Ectodermal cell (in vitro differentiated cells): ENCODE measurements at regions not wholly inside any gene's neighbourhood (a gene's known extent, or its start where the extent isn't known, plus 50 kb on each side); places are given as distances from the start of the nearest gene placed in this dataset.

Experiments
- H3K27ac ChIP-seq: 2 replicates; pipeline ENCODE4 v1.7.0; 2013; ENCODE audit warnings: mild to moderate bottlenecking, low read depth, low read length; ENCODE audit not compliant: insufficient read depth, poor library complexity, severe bottlenecking
- H3K27me3 ChIP-seq: 2 replicates; pipeline ENCODE4 v1.7.0; 2013; ENCODE audit warnings: mild to moderate bottlenecking, low read length; ENCODE audit not compliant: insufficient read depth, control insufficient read depth, poor library complexity, severe bottlenecking
- H3K36me3 ChIP-seq: one replicate; pipeline ENCODE4 v1.7.0; 2013; ENCODE audit warnings: low read length; ENCODE audit not compliant: control insufficient read depth, insufficient read depth
- H3K4me1 ChIP-seq: one replicate; pipeline ENCODE4 v1.7.0; 2013; ENCODE audit warnings: low read length; ENCODE audit not compliant: control insufficient read depth, insufficient read depth
- H3K4me3 ChIP-seq: 2 replicates; pipeline ENCODE4 v1.7.0; 2013; ENCODE audit warnings: low read depth, low read length, control low read depth; ENCODE audit not compliant: insufficient read depth
- H3K9me3 ChIP-seq: 2 replicates; pipeline ENCODE4 v1.7.0; 2013; ENCODE audit warnings: mild to moderate bottlenecking, low read length, moderate library complexity; ENCODE audit not compliant: control insufficient read depth
- WGBS, 2 experiments: methylation state at CpG; one replicate each; pipeline ENCODE4 v1.1.7; 2013; ENCODE audit warnings: missing lambda C conversion rate in 2 of 2; 5-methylcytosine and 5-hydroxymethylcytosine counted together

DNA sequence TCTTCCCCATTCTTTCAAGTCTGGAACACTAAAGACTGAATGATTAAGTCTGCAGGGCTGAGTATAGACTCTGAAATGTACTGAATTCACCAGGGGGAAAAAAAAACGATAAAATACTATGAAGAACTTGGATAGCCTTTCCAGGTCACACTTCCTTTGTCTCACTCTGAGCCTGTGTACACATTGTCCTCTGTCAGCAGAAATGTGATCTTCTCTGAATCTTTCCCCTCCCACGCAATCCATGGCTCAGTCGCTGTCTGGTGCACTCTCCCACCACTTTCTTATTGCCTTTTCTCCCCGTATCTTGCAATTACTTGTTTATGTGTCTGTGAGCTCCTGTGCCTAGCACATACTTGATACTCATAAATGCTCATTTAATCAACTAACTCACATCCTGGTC, 212.6 kb upstream of the RSPO3 start:
- Histone ChIP-seq H3K4me1 (no peaks in the 10 kb centered on the region), H3K27me3 (no peaks in the 10 kb centered on the region), H3K9me3 (no peaks in the 10 kb centered on the region), H3K4me3 (no peak overlapping the region), H3K27ac (no peak overlapping the region), H3K36me3 (no peaks in the 10 kb centered on the region)
- WGBS, 2 experiments, result 84 to 91% methylated on average over 4 of the region's 4 CpGs

- Histone ChIP-seq H3K4me1 (no peaks in the 10 kb centered on the region), H3K27ac (no peak overlapping the region), H3K4me3 (no peak overlapping the region), H3K27me3 (no peaks in the 10 kb centered on the region), H3K9me3 (no peaks in the 10 kb centered on the region), H3K36me3 (no peaks in the 10 kb centered on the region)
- 93 to 100% methylated on average over 1 of the region's 1 CpG for WGBS, 2 experiments
Observed at GRCh38 chr6:126907312-126907711, 211.2 kb upstream of the RSPO3 start.

- WGBS, 2 experiments, result 89 to 92% methylated on average over 5 of the region's 5 CpGs
Observed at GRCh38 chr6:126907996-126908395, 210.5 kb upstream of the RSPO3 start.

GRCh38 chr6:126909493-126909892, 209.0 kb upstream of the RSPO3 start:
- no peaks in the 10 kb centered on the region for H3K9me3 ChIP-seq
- no peaks in the 10 kb centered on the region for H3K4me1 ChIP-seq
- WGBS, 2 experiments, result 93 to 94% methylated on average over 3 of the region's 3 CpGs

More at GRCh38 chr6:126907996-126908395, 210.5 kb upstream of the RSPO3 start:
- Histone ChIP-seq H3K36me3 (no peaks in the 10 kb centered on the region), H3K9me3 (no peaks in the 10 kb centered on the region), H3K27me3 (no peaks in the 10 kb centered on the region), H3K27ac (no peak overlapping the region), H3K4me3 (no peak overlapping the region), H3K4me1 (no peaks in the 10 kb centered on the region)

DNA sequence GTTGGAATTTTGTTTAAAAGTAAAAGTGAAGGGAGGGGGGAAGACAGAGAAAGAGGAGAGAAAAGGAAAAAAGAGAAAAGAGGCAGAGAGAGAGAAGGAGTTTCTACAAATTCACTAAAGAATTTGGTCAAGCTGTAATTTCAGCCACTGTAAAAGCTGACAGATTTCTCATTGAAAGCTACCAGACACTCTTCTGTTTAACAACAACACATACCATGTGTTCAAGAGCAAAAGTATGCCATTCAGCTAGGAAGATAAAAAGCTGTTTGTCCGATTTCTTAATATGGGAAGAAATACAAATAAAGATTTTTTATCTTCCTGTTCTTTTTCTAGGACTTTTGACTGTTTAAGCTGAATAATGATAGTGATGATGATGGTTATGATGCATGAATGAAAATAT, 204.8 kb upstream of the RSPO3 start:
- H3K4me1 ChIP-seq, result no peaks in the 10 kb centered on the region
- H3K9me3 ChIP-seq, result no peaks in the 10 kb centered on the region
- H3K27me3 ChIP-seq, result no peaks in the 10 kb centered on the region
- no peak overlapping the region for H3K27ac ChIP-seq
- no peak overlapping the region for H3K4me3 ChIP-seq
- H3K36me3 ChIP-seq, result no peaks in the 10 kb centered on the region
- WGBS, 2 experiments, result 80 to 93% methylated on average over 1 of the region's 1 CpG

More at GRCh38 chr6:126909493-126909892, 209.0 kb upstream of the RSPO3 start:
- no peaks in the 10 kb centered on the region for H3K36me3 ChIP-seq
- no peak overlapping the region for H3K27ac ChIP-seq
- H3K27me3 ChIP-seq, result no peaks in the 10 kb centered on the region
- H3K4me3 ChIP-seq, result no peak overlapping the region

DNA sequence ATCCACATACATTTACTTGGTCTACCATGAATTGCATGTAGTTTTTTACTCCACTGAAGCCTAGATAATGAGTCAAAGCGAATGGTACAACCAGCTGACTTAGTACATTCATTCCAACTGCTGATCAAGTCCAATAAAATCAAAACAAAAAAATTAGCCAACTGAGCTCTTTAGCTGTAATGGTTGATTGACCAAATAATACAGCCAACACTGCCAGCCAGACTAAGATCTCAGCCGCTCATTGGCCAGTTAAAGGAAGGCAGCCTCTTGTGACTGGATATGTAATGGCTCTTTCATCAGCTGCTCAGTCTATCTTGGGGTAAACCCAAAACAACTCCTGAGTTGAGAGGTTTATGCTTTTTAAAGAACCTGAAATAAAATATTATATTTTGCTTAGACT, 204.3 kb upstream of the RSPO3 start:
- 92 to 95% methylated on average over 2 of the region's 2 CpGs for WGBS, 2 experiments
- no peaks in the 10 kb centered on the region for H3K4me1 ChIP-seq
- H3K9me3 ChIP-seq, result no peaks in the 10 kb centered on the region
- no peaks in the 10 kb centered on the region for H3K36me3 ChIP-seq
- no peaks in the 10 kb centered on the region for H3K27me3 ChIP-seq
- H3K4me3 ChIP-seq, result no peak overlapping the region
- H3K27ac ChIP-seq, result no peak overlapping the region

DNA sequence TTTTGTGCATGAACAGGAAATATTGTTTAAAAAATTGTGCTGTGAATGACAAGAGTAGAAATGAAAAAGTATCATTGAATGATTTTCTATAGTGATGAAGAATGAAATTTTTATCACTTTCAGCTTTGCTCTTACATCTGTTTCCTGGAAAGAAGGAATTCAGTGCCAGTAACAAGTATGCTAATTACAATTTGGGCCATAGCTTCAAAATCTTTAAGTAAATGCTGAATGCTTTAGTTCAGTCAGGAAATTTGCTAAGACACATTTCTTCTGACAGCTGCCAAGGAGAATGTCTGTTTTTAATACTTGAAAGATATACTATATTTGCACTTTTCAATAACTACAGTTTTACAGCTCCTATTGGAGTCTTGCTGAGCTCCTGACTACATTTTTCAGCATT, 203.7 kb upstream of the RSPO3 start:
- Histone ChIP-seq H3K36me3 (no peaks in the 10 kb centered on the region), H3K4me1 (no peaks in the 10 kb centered on the region), H3K4me3 (no peak overlapping the region), H3K9me3 (no peaks in the 10 kb centered on the region), H3K27ac (no peak overlapping the region), H3K27me3 (no peaks in the 10 kb centered on the region)

DNA sequence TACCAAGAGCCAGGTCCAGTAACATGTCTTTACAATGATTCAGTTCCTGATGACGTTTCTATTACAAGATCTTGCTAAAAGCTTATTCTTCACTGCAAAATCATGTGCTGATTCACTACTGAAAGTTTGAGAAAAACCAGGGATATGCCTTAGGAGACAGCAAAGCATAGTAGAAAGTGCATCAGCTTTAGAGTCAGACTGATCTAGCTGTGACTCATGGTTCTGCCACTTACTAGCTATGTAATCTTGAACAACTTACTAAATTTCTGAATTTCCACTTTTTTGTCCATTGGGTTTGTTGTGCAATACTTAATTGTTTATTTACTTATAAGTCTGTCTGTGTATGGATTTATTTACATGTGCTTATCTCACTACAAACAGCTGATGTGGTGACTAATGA, 198.5 kb upstream of the RSPO3 start:
- 95 to 97% methylated on average over 1 of the region's 1 CpG for WGBS, 2 experiments
- Histone ChIP-seq H3K27ac (no peak overlapping the region), H3K4me3 (no peak overlapping the region), H3K36me3 (no peaks in the 10 kb centered on the region), H3K27me3 (no peaks in the 10 kb centered on the region), H3K4me1 (no peaks in the 10 kb centered on the region), H3K9me3 (no peaks in the 10 kb centered on the region)

DNA sequence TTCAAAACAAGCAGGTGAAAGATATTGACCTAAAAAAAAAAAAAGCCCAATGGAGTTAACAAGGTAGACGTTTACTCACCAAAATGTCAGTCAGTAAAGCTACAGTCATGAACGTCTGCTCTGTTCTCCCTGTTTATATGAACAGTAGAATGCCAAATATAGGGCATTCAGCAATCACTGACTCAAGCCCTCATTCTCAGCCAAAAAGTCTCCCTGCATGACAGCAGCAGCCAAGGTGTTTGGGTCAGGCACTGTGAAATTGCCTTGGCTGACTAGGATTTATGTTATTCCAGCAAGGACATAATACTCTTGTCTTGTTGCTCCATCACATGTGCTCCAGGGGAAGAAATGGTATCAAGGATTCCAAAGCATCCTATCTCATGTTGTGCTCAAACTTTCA, 194.7 kb upstream of the RSPO3 start:
- H3K9me3 ChIP-seq, result no peaks in the 10 kb centered on the region
- 88 to 93% methylated on average over 2 of the region's 2 CpGs for WGBS, 2 experiments
- no peaks in the 10 kb centered on the region for H3K4me1 ChIP-seq
- H3K27me3 ChIP-seq, result no peaks in the 10 kb centered on the region
- no peak overlapping the region for H3K4me3 ChIP-seq
- no peak overlapping the region for H3K27ac ChIP-seq
- no peaks in the 10 kb centered on the region for H3K36me3 ChIP-seq

DNA sequence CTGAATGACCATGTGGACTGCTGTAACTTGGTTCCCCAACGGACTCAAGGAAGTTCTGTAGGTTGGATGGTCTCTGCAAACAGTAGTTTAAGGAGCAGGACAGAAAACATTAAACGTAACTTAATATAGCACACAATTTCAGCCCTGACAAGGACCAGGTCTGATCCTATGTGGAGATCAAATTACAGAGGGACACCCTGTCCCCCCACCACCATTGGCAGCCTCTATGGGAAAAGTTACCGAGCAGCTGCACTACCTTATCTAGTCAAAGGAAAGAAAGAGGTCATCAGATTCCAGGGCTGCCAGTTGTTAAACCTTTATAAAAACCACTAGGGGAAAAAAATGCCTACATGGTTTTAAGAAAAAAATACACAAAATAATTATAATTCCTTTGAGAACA, 191.5 kb upstream of the RSPO3 start:
- no peaks in the 10 kb centered on the region for H3K36me3 ChIP-seq
- H3K4me1 ChIP-seq, result no peaks in the 10 kb centered on the region
- H3K27ac ChIP-seq, result no peak overlapping the region
- no peaks in the 10 kb centered on the region for H3K27me3 ChIP-seq
- WGBS, 2 experiments, result 74 to 81% methylated on average over 3 of the region's 3 CpGs
- no peaks in the 10 kb centered on the region for H3K9me3 ChIP-seq
- no peak overlapping the region for H3K4me3 ChIP-seq

DNA sequence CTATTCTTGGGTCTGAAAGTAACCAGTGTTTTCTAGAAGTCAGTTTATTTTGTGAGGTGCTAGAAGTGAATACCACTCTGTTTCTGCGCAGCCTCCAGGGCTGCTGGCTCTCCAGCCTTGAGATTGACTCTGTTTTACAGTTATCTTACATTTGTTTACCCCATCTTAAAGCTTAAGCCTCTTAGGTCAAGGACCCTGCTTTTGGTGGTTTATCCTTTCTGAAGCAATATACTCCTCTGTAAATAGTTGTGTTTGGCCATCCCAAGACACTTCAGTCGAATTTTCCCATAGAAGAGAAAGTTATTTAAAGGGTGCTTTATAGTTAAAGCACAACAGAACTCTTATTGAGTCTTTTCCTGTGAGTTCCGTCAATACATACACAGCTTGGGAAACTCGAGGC, 190.6 kb upstream of the RSPO3 start:
- Histone ChIP-seq H3K27ac (no peak overlapping the region), H3K4me1 (no peaks in the 10 kb centered on the region), H3K9me3 (no peaks in the 10 kb centered on the region), H3K4me3 (no peak overlapping the region), H3K36me3 (no peaks in the 10 kb centered on the region), H3K27me3 (no peaks in the 10 kb centered on the region)
- WGBS, 2 experiments, result 95 to 96% methylated on average over 3 to 4 of the region's 4 CpGs
